ENCODE measurements at regions not wholly inside any gene's neighbourhood (a gene's known extent, or its start where the extent isn't known, plus 50 kb on each side); places are given as distances from the start of the nearest gene placed in this dataset.

GRCh38 chr2:22929998-22930397, 455.0 kb upstream of the KLHL29 start:
- Histone ChIP-seq H3K9me3 (no peaks in the 10 kb centered on the region), H3K27ac (no peak overlapping the region), H3K36me3 (no peaks in the 10 kb centered on the region), H3K4me3 (no peak overlapping the region), H3K4me1 (replicated peaks) (peaks cover 3% of the 10 kb centered on the region), H3K27me3 (replicated peaks; ENCODE audit: insufficient read depth) (no peaks in the 10 kb centered on the region)
- DNase-seq (ENCODE audit: low spot score) = no peak
- 77% methylated on average over 1 of the region's 1 CpG for WGBS
- intact Hi-C loops (cut with DNase I) = no loop called here
- TF ChIP-seq POLR2A (IDR thresholded peaks at IDR 0.05) (no peak), POLR2AphosphoS5 (IDR thresholded peaks at IDR 0.05) (no peak), CTCF (IDR thresholded peaks at IDR 0.05) (no peak)

GRCh38 chr2:22930781-22931180, 454.2 kb upstream of the KLHL29 start:
- intact Hi-C loops (cut with DNase I) = no loop called here
- TF ChIP-seq CTCF (IDR thresholded peaks at IDR 0.05) (no peak), POLR2A (IDR thresholded peaks at IDR 0.05) (no peak), POLR2AphosphoS5 (IDR thresholded peaks at IDR 0.05) (no peak)
- Histone ChIP-seq H3K9me3 (no peaks in the 10 kb centered on the region), H3K4me1 (replicated peaks) (peaks cover 3% of the 10 kb centered on the region), H3K27ac (no peak overlapping the region), H3K4me3 (no peak overlapping the region), H3K36me3 (no peaks in the 10 kb centered on the region), H3K27me3 (replicated peaks; ENCODE audit: insufficient read depth) (no peaks in the 10 kb centered on the region)
- 79% methylated on average over 6 of the region's 6 CpGs for WGBS
- no peak for DNase-seq (ENCODE audit: low spot score)

GRCh38 chr2:22932288-22932687, 452.7 kb upstream of the KLHL29 start:
- Histone ChIP-seq H3K4me1 (replicated peaks) (peaks cover 3% of the 10 kb centered on the region), H3K4me3 (no peak overlapping the region), H3K27me3 (replicated peaks; ENCODE audit: insufficient read depth) (no peaks in the 10 kb centered on the region), H3K36me3 (no peaks in the 10 kb centered on the region), H3K9me3 (no peaks in the 10 kb centered on the region), H3K27ac (no peak overlapping the region)
- DNase-seq (ENCODE audit: low spot score) = no peak
- intact Hi-C loops (cut with DNase I) = no loop called here
- WGBS = 52% methylated on average over 3 of the region's 3 CpGs
- no peak for TF ChIP-seq POLR2A (IDR thresholded peaks at IDR 0.05)

- peaks cover 3% of the 10 kb centered on the region for H3K4me1 ChIP-seq (replicated peaks)
- no peaks in the 10 kb centered on the region for H3K27me3 ChIP-seq (replicated peaks; ENCODE audit: insufficient read depth)
- no peak overlapping the region for H3K27ac ChIP-seq
- intact Hi-C loops (cut with DNase I) = no loop called here
- H3K36me3 ChIP-seq = no peaks in the 10 kb centered on the region
- no peak for DNase-seq (ENCODE audit: low spot score)
- no peak overlapping the region for H3K4me3 ChIP-seq
- WGBS = 85% methylated on average over 1 of the region's 1 CpG
- H3K9me3 ChIP-seq = no peaks in the 10 kb centered on the region
- TF ChIP-seq POLR2A (IDR thresholded peaks at IDR 0.05) = no peak
- TF ChIP-seq POLR2AphosphoS5 (IDR thresholded peaks at IDR 0.05) = no peak
- no peak for TF ChIP-seq CTCF (IDR thresholded peaks at IDR 0.05)
Observed at GRCh38 chr2:22934747-22935146, 450.2 kb upstream of the KLHL29 start.

- peak; percentile 42 for TF ChIP-seq POLR2AphosphoS5 (IDR thresholded peaks at IDR 0.05)
- TF ChIP-seq CTCF (IDR thresholded peaks at IDR 0.05) = no peak
- H3K4me3 ChIP-seq = no peak overlapping the region
- H3K27me3 ChIP-seq (replicated peaks; ENCODE audit: insufficient read depth) = no peaks in the 10 kb centered on the region
- WGBS = 28% methylated on average over 7 of the region's 7 CpGs
- no peaks in the 10 kb centered on the region for H3K4me1 ChIP-seq (replicated peaks)
- H3K36me3 ChIP-seq = no peaks in the 10 kb centered on the region
- intact Hi-C loops (cut with DNase I) = no loop called here
- no peak overlapping the region for H3K27ac ChIP-seq
- no peaks in the 10 kb centered on the region for H3K9me3 ChIP-seq
- no peak for DNase-seq (ENCODE audit: low spot score)
Observed at GRCh38 chr2:22942441-22942840, 442.5 kb upstream of the KLHL29 start.
